ENCODE measurements at regions not wholly inside any gene's neighbourhood (a gene's known extent, or its start where the extent isn't known, plus 50 kb on each side); places are given as distances from the start of the nearest gene placed in this dataset.

DNA sequence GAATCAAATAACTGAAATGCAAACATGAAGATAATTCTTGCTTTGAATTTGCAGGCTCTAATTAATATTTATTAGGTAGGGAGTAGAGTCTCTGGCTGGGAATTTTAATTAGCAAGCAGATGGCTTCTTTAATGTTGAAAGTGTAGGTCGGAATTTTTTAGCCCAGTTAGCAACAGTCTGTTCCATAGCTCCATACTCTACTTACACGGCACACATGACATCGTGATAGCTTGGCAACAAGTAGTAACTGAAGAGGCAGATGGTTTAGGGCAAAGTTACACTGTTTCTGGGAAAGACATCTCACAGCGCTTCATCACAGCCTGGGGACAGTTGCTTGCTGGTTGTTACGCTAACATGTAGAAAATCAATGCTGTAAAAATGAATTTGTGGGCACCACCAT lies 710.7 kb downstream of the GALC start:
- ATAC-seq (no peak), DNase-seq (ENCODE audit: low spot score) (no peak), FAIRE-seq (no peak)
- no peaks in the 10 kb centered on the region for H4K20me1 ChIP-seq (ENCODE audit: insufficient read depth, low read length)
- intact Hi-C loops (cut with micrococcal nuclease; ENCODE audit: unreplicated experiment) (no loop called here), in situ Hi-C loops (cut with HindIII; ENCODE audit: extremely low pct_ligation_motif_present, low pct_unique_long_range_greater_than_20kb) (no loop called here)
- no peak overlapping the region for H3K27ac ChIP-seq (ENCODE audit: extremely low read length, insufficient read depth, low read length)
- WGBS (ENCODE audit: low lambda C conversion rate) = 18% methylated on average over 5 of the region's 5 CpGs
- TF ChIP-seq, protein P1, sequence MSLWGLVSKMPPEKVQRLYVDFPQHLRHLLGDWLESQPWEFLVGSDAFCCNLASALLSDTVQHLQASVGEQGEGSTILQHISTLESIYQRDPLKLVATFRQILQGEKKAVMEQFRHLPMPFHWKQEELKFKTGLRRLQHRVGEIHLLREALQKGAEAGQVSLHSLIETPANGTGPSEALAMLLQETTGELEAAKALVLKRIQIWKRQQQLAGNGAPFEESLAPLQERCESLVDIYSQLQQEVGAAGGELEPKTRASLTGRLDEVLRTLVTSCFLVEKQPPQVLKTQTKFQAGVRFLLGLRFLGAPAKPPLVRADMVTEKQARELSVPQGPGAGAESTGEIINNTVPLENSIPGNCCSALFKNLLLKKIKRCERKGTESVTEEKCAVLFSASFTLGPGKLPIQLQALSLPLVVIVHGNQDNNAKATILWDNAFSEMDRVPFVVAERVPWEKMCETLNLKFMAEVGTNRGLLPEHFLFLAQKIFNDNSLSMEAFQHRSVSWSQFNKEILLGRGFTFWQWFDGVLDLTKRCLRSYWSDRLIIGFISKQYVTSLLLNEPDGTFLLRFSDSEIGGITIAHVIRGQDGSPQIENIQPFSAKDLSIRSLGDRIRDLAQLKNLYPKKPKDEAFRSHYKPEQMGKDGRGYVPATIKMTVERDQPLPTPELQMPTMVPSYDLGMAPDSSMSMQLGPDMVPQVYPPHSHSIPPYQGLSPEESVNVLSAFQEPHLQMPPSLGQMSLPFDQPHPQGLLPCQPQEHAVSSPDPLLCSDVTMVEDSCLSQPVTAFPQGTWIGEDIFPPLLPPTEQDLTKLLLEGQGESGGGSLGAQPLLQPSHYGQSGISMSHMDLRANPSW (CRISPR knock-in tag; IDR thresholded peaks at IDR 0.05; ENCODE audit: borderline replicate concordance) = no peak
- no peak for TF ChIP-seq PPARG (CRISPR knock-in tag; conservative IDR thresholded peaks at IDR 0.05)
- no peak for TF ChIP-seq SMC3 (IDR thresholded peaks at IDR 0.05; ENCODE audit: low read length)
- TF ChIP-seq, protein P2, sequence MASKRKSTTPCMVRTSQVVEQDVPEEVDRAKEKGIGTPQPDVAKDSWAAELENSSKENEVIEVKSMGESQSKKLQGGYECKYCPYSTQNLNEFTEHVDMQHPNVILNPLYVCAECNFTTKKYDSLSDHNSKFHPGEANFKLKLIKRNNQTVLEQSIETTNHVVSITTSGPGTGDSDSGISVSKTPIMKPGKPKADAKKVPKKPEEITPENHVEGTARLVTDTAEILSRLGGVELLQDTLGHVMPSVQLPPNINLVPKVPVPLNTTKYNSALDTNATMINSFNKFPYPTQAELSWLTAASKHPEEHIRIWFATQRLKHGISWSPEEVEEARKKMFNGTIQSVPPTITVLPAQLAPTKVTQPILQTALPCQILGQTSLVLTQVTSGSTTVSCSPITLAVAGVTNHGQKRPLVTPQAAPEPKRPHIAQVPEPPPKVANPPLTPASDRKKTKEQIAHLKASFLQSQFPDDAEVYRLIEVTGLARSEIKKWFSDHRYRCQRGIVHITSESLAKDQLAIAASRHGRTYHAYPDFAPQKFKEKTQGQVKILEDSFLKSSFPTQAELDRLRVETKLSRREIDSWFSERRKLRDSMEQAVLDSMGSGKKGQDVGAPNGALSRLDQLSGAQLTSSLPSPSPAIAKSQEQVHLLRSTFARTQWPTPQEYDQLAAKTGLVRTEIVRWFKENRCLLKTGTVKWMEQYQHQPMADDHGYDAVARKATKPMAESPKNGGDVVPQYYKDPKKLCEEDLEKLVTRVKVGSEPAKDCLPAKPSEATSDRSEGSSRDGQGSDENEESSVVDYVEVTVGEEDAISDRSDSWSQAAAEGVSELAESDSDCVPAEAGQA (IDR thresholded peaks at IDR 0.05; ENCODE audit: low read depth) = no peak
- TF ChIP-seq, protein P2 (CRISPR knock-in tag; IDR thresholded peaks at IDR 0.05; ENCODE audit: borderline replicate concordance) = no peak
- TF ChIP-seq PHF20 (CRISPR knock-in tag; IDR thresholded peaks at IDR 0.05) = no peak
- TF ChIP-seq, protein P3, sequence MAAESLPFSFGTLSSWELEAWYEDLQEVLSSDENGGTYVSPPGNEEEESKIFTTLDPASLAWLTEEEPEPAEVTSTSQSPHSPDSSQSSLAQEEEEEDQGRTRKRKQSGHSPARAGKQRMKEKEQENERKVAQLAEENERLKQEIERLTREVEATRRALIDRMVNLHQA (CRISPR knock-in tag; IDR thresholded peaks at IDR 0.05) = no peak
- TF ChIP-seq SP1 (IDR thresholded peaks at IDR 0.05) = no peak
- TF ChIP-seq SP1 (CRISPR knock-in tag; IDR thresholded peaks at IDR 0.05) = no peak
- no peak for TF ChIP-seq KDM4B (CRISPR knock-in tag; IDR thresholded peaks at IDR 0.05)
- TF ChIP-seq, protein P4, sequence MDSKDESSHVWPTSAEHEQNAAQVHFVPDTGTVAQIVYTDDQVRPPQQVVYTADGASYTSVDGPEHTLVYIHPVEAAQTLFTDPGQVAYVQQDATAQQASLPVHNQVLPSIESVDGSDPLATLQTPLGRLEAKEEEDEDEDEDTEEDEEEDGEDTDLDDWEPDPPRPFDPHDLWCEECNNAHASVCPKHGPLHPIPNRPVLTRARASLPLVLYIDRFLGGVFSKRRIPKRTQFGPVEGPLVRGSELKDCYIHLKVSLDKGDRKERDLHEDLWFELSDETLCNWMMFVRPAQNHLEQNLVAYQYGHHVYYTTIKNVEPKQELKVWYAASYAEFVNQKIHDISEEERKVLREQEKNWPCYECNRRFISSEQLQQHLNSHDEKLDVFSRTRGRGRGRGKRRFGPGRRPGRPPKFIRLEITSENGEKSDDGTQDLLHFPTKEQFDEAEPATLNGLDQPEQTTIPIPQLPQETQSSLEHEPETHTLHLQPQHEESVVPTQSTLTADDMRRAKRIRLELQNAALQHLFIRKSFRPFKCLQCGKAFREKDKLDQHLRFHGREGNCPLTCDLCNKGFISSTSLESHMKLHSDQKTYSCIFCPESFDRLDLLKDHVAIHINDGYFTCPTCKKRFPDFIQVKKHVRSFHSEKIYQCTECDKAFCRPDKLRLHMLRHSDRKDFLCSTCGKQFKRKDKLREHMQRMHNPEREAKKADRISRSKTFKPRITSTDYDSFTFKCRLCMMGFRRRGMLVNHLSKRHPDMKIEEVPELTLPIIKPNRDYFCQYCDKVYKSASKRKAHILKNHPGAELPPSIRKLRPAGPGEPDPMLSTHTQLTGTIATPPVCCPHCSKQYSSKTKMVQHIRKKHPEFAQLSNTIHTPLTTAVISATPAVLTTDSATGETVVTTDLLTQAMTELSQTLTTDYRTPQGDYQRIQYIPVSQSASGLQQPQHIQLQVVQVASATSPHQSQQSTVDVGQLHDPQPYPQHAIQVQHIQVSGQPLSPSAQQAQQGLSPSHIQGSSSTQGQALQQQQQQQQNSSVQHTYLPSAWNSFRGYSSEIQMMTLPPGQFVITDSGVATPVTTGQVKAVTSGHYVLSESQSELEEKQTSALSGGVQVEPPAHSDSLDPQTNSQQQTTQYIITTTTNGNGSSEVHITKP (CRISPR knock-in tag; IDR thresholded peaks at IDR 0.05; ENCODE audit: low read depth) = no peak
- no peak for TF ChIP-seq ZFP36L2 (CRISPR knock-in tag; IDR thresholded peaks at IDR 0.05)
- peaks cover 52% of the 10 kb centered on the region for H3K9me3 ChIP-seq (ENCODE audit: low read length)
- H3K27me3 ChIP-seq (ENCODE audit: control insufficient read depth in 1 of 2, insufficient read depth in 2 of 2, low read length in 2 of 2) = no peaks in the 10 kb centered on the region
- CTCF ChIA-PET (ENCODE audit: low intra/inter-chr PET ratio, low total read pairs) = no interaction called here
- POLR2A ChIA-PET = no interaction called here
- no peak overlapping the region for H3K4me2 ChIP-seq (ENCODE audit: low read depth, low read length)
- H3K36me3 ChIP-seq (replicated peaks in 1 of 2; ENCODE audit: control insufficient read depth in 1 of 2, insufficient read depth in 2 of 2, low read length in 2 of 2) = no peaks in the 10 kb centered on the region
- H3K9ac ChIP-seq (ENCODE audit: insufficient read depth, low read depth, low read length) = no peak overlapping the region
- H3K4me1 ChIP-seq (ENCODE audit: insufficient read depth, low read length) = no peaks in the 10 kb centered on the region
- no TSS peak for BruUV-seq (replicated peaks)
- no peak overlapping the region for H2AFZ ChIP-seq (ENCODE audit: low read length)
- H3K79me2 ChIP-seq (ENCODE audit: insufficient read depth, low read length) = no peaks in the 10 kb centered on the region
- H3K4me3 ChIP-seq (replicated peaks in 1 of 3; ENCODE audit: insufficient read depth in 1 of 3, low read depth in 2 of 3, low read length in 3 of 3) = no peak overlapping the region
